ENCODE measurements at regions not wholly inside any gene's neighbourhood (a gene's known extent, or its start where the extent isn't known, plus 50 kb on each side); places are given as distances from the start of the nearest gene placed in this dataset.
A peak's percentile ranks its signal among the peaks of the same experiment; 100 is the strongest.

DNA sequence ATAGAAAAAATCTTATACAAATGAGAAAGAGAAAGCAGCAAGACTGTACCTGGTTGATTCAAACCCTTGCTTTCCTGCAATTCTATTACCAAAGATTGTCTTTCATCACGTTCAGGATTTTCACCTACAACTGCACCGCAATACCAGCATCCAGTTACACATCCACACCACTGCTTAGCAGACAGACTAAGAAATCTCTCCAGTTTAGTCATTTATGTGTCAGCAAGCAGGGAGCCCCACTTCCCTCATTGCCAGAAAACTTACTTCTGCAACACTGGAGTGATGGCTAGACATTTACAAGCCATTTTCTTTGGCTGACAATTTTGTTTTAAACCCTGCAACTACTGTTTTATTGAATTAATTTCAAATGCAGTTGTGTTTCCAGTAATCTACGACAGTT is 359.6 kb upstream of the MEOX2 start:
- no peak for ATAC-seq
- no peak for DNase-seq
- intact Hi-C loops (cut with micrococcal nuclease): no loop called here

- intact Hi-C loops (cut with micrococcal nuclease): no loop called here
- no peak for DNase-seq
These were observed 358.8 kb upstream of the MEOX2 start for GRCh38 chr7:16045296-16045695.

GRCh38 chr7:16044645-16045044 is 358.2 kb upstream of the MEOX2 start:
- no peak for ATAC-seq
- intact Hi-C loops (cut with micrococcal nuclease): no loop called here
- no peak for DNase-seq

More at GRCh38 chr7:16045296-16045695, 358.8 kb upstream of the MEOX2 start:
- no peak for ATAC-seq

- intact Hi-C loops (cut with micrococcal nuclease): no loop called here
- ATAC-seq (no peak), DNase-seq (no peak)
These were observed 353.9 kb upstream of the MEOX2 start for GRCh38 chr7:16040346-16040745.

- DNase-seq (no peak), ATAC-seq (no peak)
- intact Hi-C loops (cut with micrococcal nuclease): no loop called here
These were observed 352.4 kb upstream of the MEOX2 start for GRCh38 chr7:16038906-16039305.

- ATAC-seq: no peak
- intact Hi-C loops (cut with micrococcal nuclease): no loop called here
These were observed 348.9 kb upstream of the MEOX2 start for GRCh38 chr7:16035392-16035791.

GRCh38 chr7:16034866-16035265 is 348.4 kb upstream of the MEOX2 start:
- DNase-seq (no peak), ATAC-seq (no peak)
- intact Hi-C loops (cut with micrococcal nuclease): no loop called here

More at GRCh38 chr7:16035392-16035791, 348.9 kb upstream of the MEOX2 start:
- DNase-seq: no peak

GRCh38 chr7:16034353-16034752 is 347.9 kb upstream of the MEOX2 start:
- ATAC-seq (no peak), DNase-seq (no peak)
- intact Hi-C loops (cut with micrococcal nuclease): no loop called here

- ATAC-seq (peak; percentile 91), DNase-seq (no peak)
- intact Hi-C loops (cut with micrococcal nuclease): no loop called here
These were observed 346.8 kb upstream of the MEOX2 start for GRCh38 chr7:16033233-16033632.

GRCh38 chr7:16028636-16029035 is 342.2 kb upstream of the MEOX2 start:
- intact Hi-C loops (cut with micrococcal nuclease): no loop called here
- DNase-seq (no peak), ATAC-seq (no peak)

- intact Hi-C loops (cut with micrococcal nuclease): no loop called here
- ATAC-seq: peak; percentile 29
- DNase-seq: no peak
These were observed 341.6 kb upstream of the MEOX2 start for GRCh38 chr7:16028103-16028502.

DNA sequence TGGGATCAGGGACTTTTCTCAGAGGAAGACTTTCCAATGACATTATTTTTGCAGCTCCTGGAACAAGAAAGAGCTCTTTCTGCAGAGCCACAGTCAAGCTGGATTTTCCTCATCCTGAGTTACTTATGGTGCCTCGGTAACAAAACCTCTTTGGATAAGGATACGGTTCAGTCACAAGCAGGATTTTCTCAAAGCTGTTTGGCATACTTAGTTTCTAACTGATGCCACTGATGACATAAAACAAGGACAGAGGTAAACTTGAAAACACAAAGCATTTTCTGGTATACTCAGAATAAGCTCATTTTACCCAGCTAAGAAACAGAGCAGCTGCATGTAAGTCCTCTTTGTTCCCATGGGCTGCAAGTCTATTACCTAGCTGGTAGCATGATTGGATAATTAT is 340.9 kb upstream of the MEOX2 start:
- intact Hi-C loops (cut with micrococcal nuclease): no loop called here
- no peak for DNase-seq
- ATAC-seq: no peak

DNA sequence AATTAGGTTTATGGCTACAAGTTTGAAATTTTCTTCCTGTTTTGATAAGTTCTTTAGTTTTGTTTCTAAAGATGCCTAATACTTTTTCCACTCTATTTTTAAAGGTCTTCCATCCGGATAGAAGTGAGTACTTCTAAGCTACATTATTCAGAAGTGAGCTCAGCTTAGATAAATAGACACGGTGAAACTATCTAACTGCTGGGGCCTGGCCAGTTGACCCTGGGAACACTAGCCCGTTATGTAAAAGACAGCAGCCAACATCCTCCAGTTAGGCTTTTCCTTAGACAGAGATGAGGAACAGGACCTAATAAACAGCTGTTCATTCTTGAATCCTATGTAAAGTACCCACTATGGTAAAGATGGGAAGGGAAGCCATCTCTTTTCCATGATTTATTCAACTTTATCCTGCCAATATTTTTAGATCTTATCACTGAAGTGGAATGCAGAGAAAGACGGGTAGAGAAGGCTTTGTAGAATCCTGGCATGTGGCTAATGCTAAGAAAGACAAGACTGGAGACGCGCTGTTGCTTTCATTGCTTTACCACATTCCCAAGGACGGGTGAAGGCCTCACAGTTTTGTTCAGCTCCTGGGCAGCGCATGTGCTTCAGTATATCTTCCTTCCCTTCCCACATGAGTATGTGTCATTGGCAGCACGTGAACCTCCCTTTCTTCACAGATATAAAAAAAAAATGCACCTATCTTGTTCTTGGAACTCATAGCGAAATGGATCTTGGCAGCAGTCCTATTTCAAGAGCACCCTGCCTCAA is 340.0 kb upstream of the MEOX2 start:
- intact Hi-C loops (cut with micrococcal nuclease): no loop called here
- DNase-seq: peak; percentile 50
- peak; percentile 91 for ATAC-seq

GRCh38 chr7:16025696-16026095 is 339.2 kb upstream of the MEOX2 start:
- DNase-seq: no peak
- peak; percentile 7 for ATAC-seq
- intact Hi-C loops (cut with micrococcal nuclease): no loop called here

- no peak for DNase-seq
- intact Hi-C loops (cut with micrococcal nuclease): no loop called here
- ATAC-seq: no peak
These were observed 337.0 kb upstream of the MEOX2 start for GRCh38 chr7:16023503-16023902.

DNA sequence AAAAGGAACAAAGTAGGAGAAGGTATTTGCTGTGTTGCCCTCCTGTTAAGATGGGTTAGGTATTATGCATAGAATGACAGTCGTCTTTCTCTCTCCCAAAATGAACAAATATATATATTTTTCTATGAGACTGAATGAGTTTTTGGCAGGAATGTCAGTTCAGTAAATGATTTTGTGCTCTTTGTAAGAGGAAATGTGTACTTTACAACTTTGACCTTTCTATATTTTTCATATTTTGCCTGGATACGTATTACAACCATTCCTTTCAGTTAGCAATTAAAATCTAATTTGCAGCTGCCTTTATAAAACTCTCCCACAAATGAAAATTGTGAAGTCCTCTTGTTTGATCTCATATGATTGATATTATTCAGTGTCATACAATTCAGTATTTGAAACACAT is 336.6 kb upstream of the MEOX2 start:
- intact Hi-C loops (cut with micrococcal nuclease): no loop called here
- no peak for ATAC-seq
- DNase-seq: no peak

DNA sequence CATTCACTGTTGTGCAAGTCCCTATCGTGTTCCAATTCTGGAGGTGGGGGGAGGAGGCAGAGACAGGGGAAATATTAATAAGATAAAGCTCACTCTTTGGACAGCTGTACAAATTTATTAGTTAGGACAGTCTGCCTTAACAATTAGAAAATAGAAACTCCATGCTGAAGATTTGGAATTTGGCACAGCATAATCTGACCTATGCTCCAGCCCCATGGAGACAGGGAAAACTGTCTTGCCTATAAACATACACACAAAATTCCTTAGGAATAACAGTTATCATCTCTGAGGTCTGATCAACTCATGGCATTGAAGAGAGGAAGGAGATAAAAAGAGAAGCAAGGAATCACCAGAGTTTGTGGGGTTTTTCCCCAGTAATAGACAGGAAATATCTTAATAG is 335.4 kb upstream of the MEOX2 start:
- ATAC-seq (no peak), DNase-seq (no peak)
- intact Hi-C loops (cut with micrococcal nuclease): no loop called here

DNA sequence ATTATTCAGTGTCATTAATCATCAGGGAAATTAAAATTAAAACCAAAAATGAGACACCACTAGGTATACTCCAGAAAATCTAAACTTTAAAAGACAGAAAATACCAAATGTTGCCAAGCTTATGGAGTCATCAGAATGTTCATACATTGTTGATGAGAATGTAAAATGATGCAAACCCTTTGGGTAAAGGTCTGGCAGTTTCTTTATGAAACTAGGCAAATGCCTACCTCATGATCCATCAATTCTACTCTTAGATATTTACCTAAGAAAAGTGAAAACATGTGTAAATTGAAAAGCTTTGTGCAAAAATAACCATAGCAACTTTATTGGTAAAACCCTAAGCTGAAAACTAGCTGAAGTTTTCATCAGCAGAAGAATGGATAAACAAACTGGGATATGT is 329.5 kb upstream of the MEOX2 start:
- intact Hi-C loops (cut with micrococcal nuclease): no loop called here
- ATAC-seq (no peak), DNase-seq (no peak)

- no peak for ATAC-seq
- DNase-seq: no peak
- intact Hi-C loops (cut with micrococcal nuclease): no loop called here
These were observed 327.5 kb upstream of the MEOX2 start for GRCh38 chr7:16014031-16014430.

DNA sequence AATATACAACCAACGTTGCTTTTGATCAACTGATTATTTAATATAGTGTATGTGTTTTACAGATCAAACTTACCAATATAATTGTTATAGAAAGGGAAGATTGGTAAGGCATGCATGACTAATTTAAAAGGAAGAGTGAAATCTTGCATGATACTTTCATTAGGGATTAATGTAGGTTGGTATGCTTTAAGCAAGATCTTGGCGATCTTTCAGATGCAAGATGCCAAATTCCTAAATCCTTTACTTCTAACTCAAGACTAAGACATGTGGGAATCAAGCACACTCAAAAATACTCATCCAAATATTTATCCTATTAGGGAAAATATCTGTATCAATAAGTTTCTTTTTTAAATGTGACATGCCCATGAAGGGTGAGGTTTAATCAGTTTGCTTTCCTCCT is 321.4 kb upstream of the MEOX2 start:
- intact Hi-C loops (cut with micrococcal nuclease): no loop called here
- ATAC-seq: no peak
- no peak for DNase-seq

- ATAC-seq (no peak), DNase-seq (no peak)
- intact Hi-C loops (cut with micrococcal nuclease): no loop called here
These were observed 318.2 kb upstream of the MEOX2 start for GRCh38 chr7:16004702-16005101.

GRCh38 chr7:16001477-16001876 is 315.0 kb upstream of the MEOX2 start:
- intact Hi-C loops (cut with micrococcal nuclease): no loop called here
- no peak for DNase-seq

More at GRCh38 chr7:16001477-16001876, 315.0 kb upstream of the MEOX2 start:
- ATAC-seq: no peak
